Mucosa of rectum (tissue), 2 donors: ENCODE measurements at regions not wholly inside any gene's neighbourhood (a gene's known extent, or its start where the extent isn't known, plus 50 kb on each side); places are given as distances from the start of the nearest gene placed in this dataset.

ENCODE experiments used
- H3K27ac ChIP-seq, 2 donors: one replicate each; pipeline ENCODE4 v1.7.0; 2013; ENCODE audit warnings: inconsistent platforms in 2 of 2, low read depth in 2 of 2, low read length in 2 of 2
- H3K27me3 ChIP-seq, 2 donors: one replicate each; pipeline ENCODE4 v1.7.0; 2013; ENCODE audit warnings: low read length in 2 of 2; ENCODE audit not compliant: control insufficient read depth in 2 of 2, insufficient read depth in 2 of 2
- H3K36me3 ChIP-seq, 2 donors: one replicate each; pipeline ENCODE4 v1.7.0; 2013; ENCODE audit warnings: low read length in 2 of 2; ENCODE audit not compliant: control insufficient read depth in 2 of 2, insufficient read depth in 2 of 2
- H3K4me1 ChIP-seq, 2 donors: one replicate each; pipeline ENCODE4 v1.7.0; 2013; ENCODE audit warnings: low read length in 2 of 2, mild to moderate bottlenecking in 1 of 2; ENCODE audit not compliant: control insufficient read depth in 2 of 2, insufficient read depth in 2 of 2
- H3K4me3 ChIP-seq, 2 donors: one replicate each; pipeline ENCODE4 v1.7.0; 2013; ENCODE audit warnings: low read length in 2 of 2
- H3K9ac ChIP-seq, 2 donors: one replicate each; pipeline ENCODE4 v1.7.0; 2013; ENCODE audit warnings: low read length in 2 of 2, low read depth in 1 of 2, mild to moderate bottlenecking in 1 of 2
- H3K9me3 ChIP-seq, 2 donors: one replicate each; pipeline ENCODE4 v1.7.0; 2013; ENCODE audit warnings: low read length in 2 of 2; ENCODE audit not compliant: control insufficient read depth in 2 of 2
- donor health status: healthy.
- donor health status: Normal muscosa, but diverticular disease.

DNA sequence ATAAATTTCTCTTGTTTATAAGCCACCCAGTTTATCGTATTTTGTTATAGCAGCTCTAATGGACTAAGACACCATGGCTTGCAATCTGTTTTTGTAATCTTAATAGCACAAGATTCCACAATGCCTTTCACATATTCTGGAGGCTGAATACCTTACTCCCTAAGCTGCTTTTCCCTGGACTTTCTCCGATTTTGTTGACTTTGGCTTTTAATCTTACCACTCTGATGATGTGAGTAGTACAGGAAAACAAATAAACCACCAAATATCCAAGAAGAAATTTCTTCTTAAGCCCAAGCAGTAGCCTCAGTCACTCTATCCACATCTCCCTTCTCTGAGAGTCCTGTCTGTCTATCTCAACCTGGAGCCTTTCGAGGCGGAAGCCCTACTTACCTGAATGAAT is 838.6 kb downstream of the LTN1 start:
- Histone ChIP-seq H3K9ac (no peak overlapping the region), H3K4me1 (no peaks in the 10 kb centered on the region), H3K9me3 (no peaks in the 10 kb centered on the region), H3K27me3 (no peaks in the 10 kb centered on the region), H3K36me3 (no peaks in the 10 kb centered on the region), H3K4me3 (no peak overlapping the region), H3K27ac (no peak overlapping the region)

DNA sequence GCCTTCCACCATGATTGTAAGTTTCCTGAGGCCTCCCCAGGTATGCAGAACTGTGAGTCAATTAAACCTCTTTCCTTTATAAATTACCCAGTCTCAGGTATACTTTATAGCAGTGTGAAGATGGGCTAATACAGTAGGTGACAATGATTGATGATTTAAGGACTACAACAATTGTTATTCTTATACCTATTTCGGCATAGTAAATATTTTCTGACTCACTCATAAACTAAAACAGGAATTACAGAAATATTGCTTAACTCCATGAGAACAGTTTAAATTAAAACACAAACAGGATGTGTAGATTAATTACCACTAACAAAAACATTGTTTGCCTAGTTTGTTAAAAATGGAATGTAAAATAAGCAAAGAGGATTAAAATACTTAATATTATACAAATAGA is 839.9 kb downstream of the LTN1 start:
- Histone ChIP-seq H3K27me3 (no peaks in the 10 kb centered on the region), H3K9me3 (no peaks in the 10 kb centered on the region), H3K27ac (no peak overlapping the region), H3K9ac (no peak overlapping the region), H3K36me3 (no peaks in the 10 kb centered on the region), H3K4me3 (no peak overlapping the region), H3K4me1 (no peaks in the 10 kb centered on the region)

DNA sequence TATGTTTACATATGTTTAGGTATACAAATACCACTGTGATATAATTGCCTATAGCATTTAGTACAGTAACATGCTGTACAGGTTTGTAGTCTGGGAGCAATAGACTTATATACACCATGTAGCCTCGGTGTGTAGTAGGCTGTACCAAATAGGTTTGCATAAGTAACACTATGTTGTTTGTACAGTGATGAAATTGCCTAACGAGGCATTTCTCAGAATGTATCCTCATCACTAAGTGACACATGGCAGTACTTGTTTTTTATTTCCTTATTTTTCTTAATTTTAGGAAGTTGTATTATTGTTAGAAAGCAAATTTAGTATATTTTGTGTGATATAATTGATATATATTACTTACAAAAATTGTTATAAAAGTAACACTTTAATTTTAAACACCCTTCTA is 840.9 kb downstream of the LTN1 start:
- H3K9ac ChIP-seq, result no peak overlapping the region
- no peaks in the 10 kb centered on the region for H3K36me3 ChIP-seq
- H3K27me3 ChIP-seq, result no peaks in the 10 kb centered on the region
- no peaks in the 10 kb centered on the region for H3K9me3 ChIP-seq
- no peak overlapping the region for H3K4me3 ChIP-seq
- H3K27ac ChIP-seq, result no peak overlapping the region
- H3K4me1 ChIP-seq, result no peaks in the 10 kb centered on the region

DNA sequence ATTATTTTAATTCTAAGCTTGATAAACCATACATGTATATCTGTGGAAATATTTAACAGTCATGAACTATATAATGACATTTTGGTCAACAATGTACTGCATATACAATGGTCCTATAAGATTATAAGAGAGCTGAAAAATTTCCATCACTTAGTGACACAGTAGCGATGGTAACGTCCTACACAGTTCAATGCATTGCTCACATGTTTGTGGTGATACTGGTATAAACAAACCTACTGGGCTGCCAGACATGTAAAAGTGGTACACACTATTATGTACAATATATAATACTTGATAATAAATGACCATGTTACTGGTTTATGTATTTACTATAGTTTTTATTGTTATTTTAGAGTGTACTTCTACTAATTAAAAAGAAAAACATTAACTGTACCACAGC is 841.9 kb downstream of the LTN1 start:
- Histone ChIP-seq H3K4me3 (no peak overlapping the region), H3K9me3 (no peaks in the 10 kb centered on the region), H3K4me1 (no peaks in the 10 kb centered on the region), H3K9ac (no peak overlapping the region), H3K27me3 (no peaks in the 10 kb centered on the region), H3K36me3 (no peaks in the 10 kb centered on the region), H3K27ac (no peak overlapping the region)

DNA sequence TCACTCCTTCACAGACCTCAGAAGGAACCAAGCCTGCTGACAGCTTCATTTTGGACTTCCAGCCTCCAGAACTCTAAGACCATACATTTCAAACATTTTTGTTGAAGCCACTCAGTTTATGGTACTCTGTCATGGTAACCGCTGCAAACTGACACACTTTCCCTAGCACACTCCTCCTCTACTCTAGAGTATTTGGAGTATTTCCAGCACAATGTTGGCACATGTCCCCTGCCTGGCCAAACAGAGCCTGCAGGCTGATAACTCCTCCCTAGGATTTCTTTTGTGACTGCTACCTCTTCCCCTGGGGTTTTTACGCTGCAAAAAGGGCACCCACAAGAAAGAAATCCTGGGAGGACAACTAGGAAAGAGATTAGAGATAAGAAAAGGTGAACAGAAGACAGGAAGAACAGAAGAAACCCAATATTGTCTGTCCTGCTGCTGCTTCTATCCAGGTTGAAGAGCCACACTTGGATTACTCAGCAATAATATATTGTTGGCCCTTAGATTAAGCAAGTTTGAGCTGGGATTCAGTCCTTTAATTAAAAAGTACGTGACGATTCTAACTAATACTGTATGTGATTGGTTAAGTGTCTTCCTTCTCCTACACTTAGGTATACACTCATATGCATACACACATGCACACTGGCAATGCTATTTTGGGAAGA is 844.1 kb downstream of the LTN1 start:
- H3K9me3 ChIP-seq, result no peaks in the 10 kb centered on the region
- H3K4me1 ChIP-seq, result no peaks in the 10 kb centered on the region
- no peaks in the 10 kb centered on the region for H3K36me3 ChIP-seq
- H3K27ac ChIP-seq, result no peak overlapping the region
- H3K4me3 ChIP-seq, result no peak overlapping the region
- H3K27me3 ChIP-seq, result no peaks in the 10 kb centered on the region
- no peak overlapping the region for H3K9ac ChIP-seq

DNA sequence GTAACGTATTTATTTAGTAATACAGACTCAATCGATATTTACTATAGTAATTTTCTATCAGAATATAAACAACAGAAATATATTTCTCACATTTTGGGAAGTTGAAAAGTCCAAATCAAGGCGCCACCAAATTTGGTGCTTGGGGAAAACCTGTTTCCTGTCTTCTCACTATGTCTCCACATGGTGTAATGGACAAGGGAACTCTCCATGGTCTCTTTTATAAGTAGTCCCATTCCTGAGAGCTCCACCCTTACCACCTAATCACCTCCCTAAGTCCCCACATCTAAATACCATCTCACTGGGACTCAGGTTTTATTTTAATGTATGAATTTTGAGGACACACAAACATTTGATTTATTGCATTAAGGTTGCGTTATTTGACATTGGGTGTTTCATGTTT is 848.0 kb downstream of the LTN1 start:
- Histone ChIP-seq H3K9me3 (no peaks in the 10 kb centered on the region), H3K4me1 (no peaks in the 10 kb centered on the region), H3K36me3 (no peaks in the 10 kb centered on the region), H3K27ac (no peak overlapping the region), H3K9ac (no peak overlapping the region), H3K27me3 (no peaks in the 10 kb centered on the region), H3K4me3 (no peak overlapping the region)

DNA sequence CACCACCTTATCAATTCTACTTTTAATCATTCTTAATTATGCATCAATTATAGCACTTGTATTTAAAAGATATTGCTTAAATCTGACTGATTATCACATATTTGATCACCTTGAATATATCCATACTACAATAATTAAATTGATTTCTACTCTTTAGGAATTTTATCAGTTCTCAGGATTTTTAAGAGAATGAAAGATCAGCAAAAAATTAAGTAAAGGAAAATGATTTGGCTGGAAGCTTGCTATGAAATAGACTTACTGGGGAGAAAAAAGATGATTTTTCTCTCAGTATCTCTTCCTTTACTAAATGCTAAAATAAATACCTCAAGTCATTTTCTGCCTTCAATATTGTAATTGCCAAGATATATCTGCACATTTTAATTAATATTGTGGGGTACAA is 848.6 kb downstream of the LTN1 start:
- Histone ChIP-seq H3K9ac (no peak overlapping the region), H3K36me3 (no peaks in the 10 kb centered on the region), H3K27me3 (no peaks in the 10 kb centered on the region), H3K9me3 (no peaks in the 10 kb centered on the region), H3K27ac (no peak overlapping the region), H3K4me3 (no peak overlapping the region), H3K4me1 (no peaks in the 10 kb centered on the region)

DNA sequence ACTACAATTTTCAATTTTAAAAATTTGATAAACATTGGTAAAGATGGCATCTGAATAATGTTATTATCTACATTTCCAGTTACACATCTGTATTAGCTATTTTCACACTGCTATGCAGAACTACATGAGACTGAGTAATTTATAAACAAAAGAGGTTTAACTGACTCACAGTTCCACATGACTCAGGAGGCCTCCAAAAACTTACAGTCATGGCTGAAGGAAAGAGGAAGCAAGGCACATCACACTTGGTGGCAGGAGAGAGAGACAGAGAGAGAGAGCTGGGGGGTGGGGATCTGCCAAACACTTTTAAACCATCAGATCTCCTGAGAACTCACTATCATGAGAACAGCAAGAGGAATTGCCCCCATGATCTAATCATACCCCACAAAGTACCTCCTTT is 850.0 kb downstream of the LTN1 start:
- no peak overlapping the region for H3K27ac ChIP-seq

DNA sequence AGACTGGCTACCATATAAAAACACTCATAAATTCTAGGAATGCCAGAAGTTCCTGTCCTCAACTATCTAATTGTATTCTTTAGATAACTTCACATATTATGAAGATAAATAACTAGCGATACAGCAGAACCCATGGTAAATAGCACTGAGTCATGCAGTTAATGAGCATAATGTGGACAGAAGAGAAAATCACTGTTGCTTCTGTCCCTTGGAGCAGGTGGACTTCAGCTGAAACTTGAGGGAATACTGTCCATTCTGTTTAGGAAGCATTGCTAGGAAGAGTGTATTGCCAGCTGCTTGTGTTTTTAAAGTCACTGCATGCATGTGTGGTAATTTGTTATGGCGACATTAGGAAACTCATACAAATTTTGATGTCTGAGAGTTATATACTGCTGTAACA is 854.4 kb downstream of the LTN1 start:
- Histone ChIP-seq H3K9me3 (no peaks in the 10 kb centered on the region), H3K27me3 (no peaks in the 10 kb centered on the region), H3K4me3 (no peak overlapping the region), H3K9ac (no peak overlapping the region), H3K27ac (no peak overlapping the region), H3K36me3 (no peaks in the 10 kb centered on the region), H3K4me1 (no peaks in the 10 kb centered on the region)

More for the DNA sequence above, 850.0 kb downstream of the LTN1 start:
- Histone ChIP-seq H3K36me3 (no peaks in the 10 kb centered on the region), H3K4me3 (no peak overlapping the region), H3K4me1 (no peaks in the 10 kb centered on the region), H3K27me3 (no peaks in the 10 kb centered on the region), H3K9me3 (no peaks in the 10 kb centered on the region), H3K9ac (no peak overlapping the region)

DNA sequence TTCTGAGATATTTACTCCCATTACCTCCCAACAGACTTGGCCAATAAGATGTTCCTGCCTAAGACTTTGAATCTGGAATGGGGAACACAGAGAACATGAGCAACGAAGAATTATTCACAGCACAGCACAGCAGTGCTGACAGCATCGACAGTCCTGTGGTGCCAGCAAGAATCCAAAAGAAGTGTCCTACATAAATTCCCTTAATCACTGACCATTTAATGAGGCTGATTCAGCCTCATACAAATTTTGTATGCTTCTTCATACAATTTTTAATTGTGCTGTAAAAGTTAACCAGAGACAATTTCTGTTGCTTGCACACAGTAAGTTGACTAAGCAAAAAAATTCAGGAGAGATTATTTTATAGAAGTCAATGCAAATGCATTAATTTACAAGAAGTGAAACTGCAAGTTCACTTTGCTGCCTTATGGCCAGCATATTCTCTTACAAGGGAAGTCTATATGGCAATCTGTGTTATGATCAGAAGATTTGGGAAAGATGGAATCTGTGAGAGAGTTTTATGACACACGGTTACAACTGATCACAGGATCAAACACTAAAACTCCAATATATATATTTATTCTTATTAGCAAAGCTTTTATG is 855.9 kb downstream of the LTN1 start:
- Histone ChIP-seq H3K9ac (no peak overlapping the region), H3K27me3 (no peaks in the 10 kb centered on the region), H3K4me3 (no peak overlapping the region), H3K4me1 (no peaks in the 10 kb centered on the region), H3K9me3 (no peaks in the 10 kb centered on the region), H3K27ac (no peak overlapping the region), H3K36me3 (no peaks in the 10 kb centered on the region)
